HL-60 (cell line): ENCODE measurements at regions not wholly inside any gene's neighbourhood (a gene's known extent, or its start where the extent isn't known, plus 50 kb on each side); places are given as distances from the start of the nearest gene placed in this dataset.

ENCODE experiments used
- DNase-seq, 2 experiments: peaks; one replicate each; pipeline ENCODE4 v3.0.0-alpha.2; 2010 to 2020; ENCODE audit warnings: low read depth in 1 of 2, low spot score in 1 of 2
- H3K27ac ChIP-seq: fragments of 250-450 bp; sonication (Bioruptor Pico); replicated peaks from 2 replicates; pipeline ENCODE4 v1.5.1; 2020; ENCODE audit warnings: mild to moderate bottlenecking, moderate library complexity
- H3K27me3 ChIP-seq: fragments of 250-450 bp; sonication (Bioruptor Pico); 2 replicates; pipeline ENCODE4 v1.5.1; 2021; ENCODE audit warnings: mild to moderate bottlenecking, moderate library complexity; ENCODE audit not compliant: insufficient read depth, poor library complexity, severe bottlenecking
- H3K4me3 ChIP-seq: replicated peaks from 2 replicates; pipeline ENCODE4 v1.5.1; 2011; ENCODE audit warnings: mild to moderate bottlenecking, control low read depth, low read length; ENCODE audit not compliant: insufficient read depth
- GABPA ChIP-seq: IDR thresholded peaks from 2 replicates; pipeline ENCODE4 v1.6.1; 2012; ENCODE audit warnings: low read depth
- POLR2AphosphoS5 ChIP-seq: IDR thresholded peaks from 2 replicates; pipeline ENCODE4 v1.6.1; 2012; ENCODE audit warnings: low read depth
- SPI1 ChIP-seq: IDR thresholded peaks from 2 replicates; pipeline ENCODE4 v1.6.1; 2012; ENCODE audit warnings: low read depth, mild to moderate bottlenecking, borderline replicate concordance
- TF ChIP-seq, protein P1 (sequence below): IDR thresholded peaks from 2 replicates; pipeline ENCODE4 v1.6.1; 2012; ENCODE audit warnings: low read depth; ENCODE audit not compliant: insufficient replicate concordance
- TF ChIP-seq, protein P2 (sequence below): IDR thresholded peaks from one replicate; pipeline ENCODE4 v1.5.1; 2011; ENCODE audit warnings: low read length, control low read depth, inconsistent platforms; ENCODE audit not compliant: insufficient read depth

- TF ChIP-seq, protein P1, sequence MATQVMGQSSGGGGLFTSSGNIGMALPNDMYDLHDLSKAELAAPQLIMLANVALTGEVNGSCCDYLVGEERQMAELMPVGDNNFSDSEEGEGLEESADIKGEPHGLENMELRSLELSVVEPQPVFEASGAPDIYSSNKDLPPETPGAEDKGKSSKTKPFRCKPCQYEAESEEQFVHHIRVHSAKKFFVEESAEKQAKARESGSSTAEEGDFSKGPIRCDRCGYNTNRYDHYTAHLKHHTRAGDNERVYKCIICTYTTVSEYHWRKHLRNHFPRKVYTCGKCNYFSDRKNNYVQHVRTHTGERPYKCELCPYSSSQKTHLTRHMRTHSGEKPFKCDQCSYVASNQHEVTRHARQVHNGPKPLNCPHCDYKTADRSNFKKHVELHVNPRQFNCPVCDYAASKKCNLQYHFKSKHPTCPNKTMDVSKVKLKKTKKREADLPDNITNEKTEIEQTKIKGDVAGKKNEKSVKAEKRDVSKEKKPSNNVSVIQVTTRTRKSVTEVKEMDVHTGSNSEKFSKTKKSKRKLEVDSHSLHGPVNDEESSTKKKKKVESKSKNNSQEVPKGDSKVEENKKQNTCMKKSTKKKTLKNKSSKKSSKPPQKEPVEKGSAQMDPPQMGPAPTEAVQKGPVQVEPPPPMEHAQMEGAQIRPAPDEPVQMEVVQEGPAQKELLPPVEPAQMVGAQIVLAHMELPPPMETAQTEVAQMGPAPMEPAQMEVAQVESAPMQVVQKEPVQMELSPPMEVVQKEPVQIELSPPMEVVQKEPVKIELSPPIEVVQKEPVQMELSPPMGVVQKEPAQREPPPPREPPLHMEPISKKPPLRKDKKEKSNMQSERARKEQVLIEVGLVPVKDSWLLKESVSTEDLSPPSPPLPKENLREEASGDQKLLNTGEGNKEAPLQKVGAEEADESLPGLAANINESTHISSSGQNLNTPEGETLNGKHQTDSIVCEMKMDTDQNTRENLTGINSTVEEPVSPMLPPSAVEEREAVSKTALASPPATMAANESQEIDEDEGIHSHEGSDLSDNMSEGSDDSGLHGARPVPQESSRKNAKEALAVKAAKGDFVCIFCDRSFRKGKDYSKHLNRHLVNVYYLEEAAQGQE, result no peak
- TF ChIP-seq GABPA (no peak), POLR2AphosphoS5 (no peak), SPI1 (no peak)
- TF ChIP-seq, protein P2, sequence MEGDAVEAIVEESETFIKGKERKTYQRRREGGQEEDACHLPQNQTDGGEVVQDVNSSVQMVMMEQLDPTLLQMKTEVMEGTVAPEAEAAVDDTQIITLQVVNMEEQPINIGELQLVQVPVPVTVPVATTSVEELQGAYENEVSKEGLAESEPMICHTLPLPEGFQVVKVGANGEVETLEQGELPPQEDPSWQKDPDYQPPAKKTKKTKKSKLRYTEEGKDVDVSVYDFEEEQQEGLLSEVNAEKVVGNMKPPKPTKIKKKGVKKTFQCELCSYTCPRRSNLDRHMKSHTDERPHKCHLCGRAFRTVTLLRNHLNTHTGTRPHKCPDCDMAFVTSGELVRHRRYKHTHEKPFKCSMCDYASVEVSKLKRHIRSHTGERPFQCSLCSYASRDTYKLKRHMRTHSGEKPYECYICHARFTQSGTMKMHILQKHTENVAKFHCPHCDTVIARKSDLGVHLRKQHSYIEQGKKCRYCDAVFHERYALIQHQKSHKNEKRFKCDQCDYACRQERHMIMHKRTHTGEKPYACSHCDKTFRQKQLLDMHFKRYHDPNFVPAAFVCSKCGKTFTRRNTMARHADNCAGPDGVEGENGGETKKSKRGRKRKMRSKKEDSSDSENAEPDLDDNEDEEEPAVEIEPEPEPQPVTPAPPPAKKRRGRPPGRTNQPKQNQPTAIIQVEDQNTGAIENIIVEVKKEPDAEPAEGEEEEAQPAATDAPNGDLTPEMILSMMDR, result no peak
- Histone ChIP-seq H3K27me3 (no peaks in the 10 kb centered on the region), H3K27ac (no peak overlapping the region), H3K4me3 (no peak overlapping the region)
- DNase-seq, result no peak
Observed at GRCh38 chr10:85508159-85508558, 858.4 kb downstream of the GRID1 start.

- H3K27me3 ChIP-seq, result no peaks in the 10 kb centered on the region
- DNase-seq, result no peak
- no peak overlapping the region for H3K4me3 ChIP-seq
- TF ChIP-seq, protein P1, result no peak
- no peak for TF ChIP-seq POLR2AphosphoS5
- no peak for TF ChIP-seq GABPA
- no peak for TF ChIP-seq SPI1
- TF ChIP-seq, protein P2, result no peak
- H3K27ac ChIP-seq, result no peak overlapping the region
Observed at GRCh38 chr10:85510682-85511081, 855.9 kb downstream of the GRID1 start.

- no peak overlapping the region for H3K27ac ChIP-seq
- DNase-seq, result no peak
- no peaks in the 10 kb centered on the region for H3K27me3 ChIP-seq
- TF ChIP-seq GABPA, result no peak
- TF ChIP-seq, protein P1, result no peak
- TF ChIP-seq POLR2AphosphoS5, result no peak
- TF ChIP-seq, protein P2, result no peak
- TF ChIP-seq SPI1, result no peak
- H3K4me3 ChIP-seq, result no peak overlapping the region
Observed at GRCh38 chr10:85513436-85513835, 853.2 kb downstream of the GRID1 start.
